Bronchial epithelial cell (primary cell): ENCODE measurements at regions not wholly inside any gene's neighbourhood (a gene's known extent, or its start where the extent isn't known, plus 50 kb on each side); places are given as distances from the start of the nearest gene placed in this dataset.

Experiments used
- DNase-seq: peaks from one replicate; pipeline ENCODE4 v3.0.0-alpha.2; 2010; ENCODE audit warnings: low read depth
- FAIRE-seq: peaks from 2 replicates; lab custom pipeline; 2011; peaks lifted over from hg19 to GRCh38; lab: Jason Lieb, UNC
- H3K27me3 ChIP-seq: 2 replicates; pipeline ENCODE4 v1.5.1; 2011; ENCODE audit warnings: low read length; ENCODE audit not compliant: control insufficient read depth, insufficient read depth
- H3K36me3 ChIP-seq: 2 replicates; pipeline ENCODE4 v1.5.1; 2011; ENCODE audit warnings: low read length; ENCODE audit not compliant: control insufficient read depth, insufficient read depth
- H3K4me3 ChIP-seq: 2 replicates; pipeline ENCODE4 v1.5.1; 2011; ENCODE audit warnings: mild to moderate bottlenecking, low read depth, low read length, control low read depth
- TF ChIP-seq, protein P1 (sequence below): IDR thresholded peaks from 2 replicates; pipeline ENCODE4 v1.5.1; 2011; ENCODE audit warnings: mild to moderate bottlenecking, moderate library complexity, low read length, control low read depth, inconsistent platforms; ENCODE audit not compliant: insufficient read depth, severe bottlenecking

DNA sequence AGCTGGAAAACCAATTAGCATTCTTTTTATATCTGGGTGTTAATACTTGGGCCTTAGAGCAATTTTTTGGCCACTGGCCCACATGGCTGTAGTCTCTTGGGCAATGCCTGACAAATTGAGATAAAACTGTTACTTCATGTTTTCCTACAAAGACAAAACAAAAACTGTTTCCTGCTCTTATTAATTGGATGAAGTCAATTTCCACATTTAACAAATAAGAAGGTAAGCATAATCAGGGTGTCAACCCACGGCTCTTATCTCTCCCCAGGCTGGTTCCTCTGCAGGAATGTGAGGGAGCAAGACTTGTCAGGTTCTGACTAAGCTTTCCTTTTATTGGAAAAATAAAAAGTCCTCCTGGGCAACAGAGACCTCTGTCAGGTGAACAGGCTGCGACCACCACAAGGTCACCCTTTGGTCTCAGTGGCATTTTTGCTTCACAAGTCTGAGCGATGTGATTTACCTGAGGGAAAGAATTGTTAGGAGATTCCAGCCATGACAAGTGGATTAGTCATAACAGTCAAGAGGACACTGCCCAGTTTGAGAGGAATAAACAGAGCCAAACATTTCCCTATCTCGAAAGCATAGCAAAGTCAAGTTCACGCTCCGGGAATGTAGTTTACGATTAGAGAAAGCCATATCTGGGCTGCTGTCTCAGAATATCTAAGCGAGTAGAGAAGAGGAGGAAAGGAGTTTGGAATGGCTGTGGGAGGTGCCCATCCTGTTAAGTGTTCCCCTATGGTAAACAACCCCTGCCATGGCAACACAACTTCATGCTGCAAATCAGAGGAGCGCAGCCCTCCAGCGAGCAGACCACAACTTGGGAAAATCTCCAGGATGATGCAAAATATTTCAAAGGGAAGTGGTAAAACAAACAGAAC is 144.4 kb downstream of the TES start:
- peak; percentile 40 for FAIRE-seq
- Histone ChIP-seq H3K4me3 (no peak overlapping the region), H3K36me3 (no peaks in the 10 kb centered on the region), H3K27me3 (no peaks in the 10 kb centered on the region)
- peak; percentile 98 for DNase-seq
- TF ChIP-seq, protein P1, sequence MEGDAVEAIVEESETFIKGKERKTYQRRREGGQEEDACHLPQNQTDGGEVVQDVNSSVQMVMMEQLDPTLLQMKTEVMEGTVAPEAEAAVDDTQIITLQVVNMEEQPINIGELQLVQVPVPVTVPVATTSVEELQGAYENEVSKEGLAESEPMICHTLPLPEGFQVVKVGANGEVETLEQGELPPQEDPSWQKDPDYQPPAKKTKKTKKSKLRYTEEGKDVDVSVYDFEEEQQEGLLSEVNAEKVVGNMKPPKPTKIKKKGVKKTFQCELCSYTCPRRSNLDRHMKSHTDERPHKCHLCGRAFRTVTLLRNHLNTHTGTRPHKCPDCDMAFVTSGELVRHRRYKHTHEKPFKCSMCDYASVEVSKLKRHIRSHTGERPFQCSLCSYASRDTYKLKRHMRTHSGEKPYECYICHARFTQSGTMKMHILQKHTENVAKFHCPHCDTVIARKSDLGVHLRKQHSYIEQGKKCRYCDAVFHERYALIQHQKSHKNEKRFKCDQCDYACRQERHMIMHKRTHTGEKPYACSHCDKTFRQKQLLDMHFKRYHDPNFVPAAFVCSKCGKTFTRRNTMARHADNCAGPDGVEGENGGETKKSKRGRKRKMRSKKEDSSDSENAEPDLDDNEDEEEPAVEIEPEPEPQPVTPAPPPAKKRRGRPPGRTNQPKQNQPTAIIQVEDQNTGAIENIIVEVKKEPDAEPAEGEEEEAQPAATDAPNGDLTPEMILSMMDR, result no peak

DNA sequence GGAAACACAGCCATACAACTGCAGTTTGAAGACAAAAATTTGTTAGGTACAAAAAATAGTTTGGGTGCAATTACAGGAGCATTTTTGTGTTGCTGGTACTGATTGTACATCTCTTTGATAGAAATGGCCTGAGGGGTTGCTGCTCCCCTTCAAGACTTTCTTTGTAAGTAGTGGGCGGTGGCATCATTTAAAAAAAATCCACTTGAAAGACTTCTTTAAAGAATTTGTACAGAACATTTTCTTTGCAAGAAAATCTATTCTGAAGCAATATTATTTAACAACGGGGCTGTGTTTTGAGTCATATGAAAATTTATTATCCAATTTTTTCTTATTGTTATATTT is 144.1 kb upstream of the CAV2 start:
- TF ChIP-seq, protein P1, result no peak
- DNase-seq (no peak), FAIRE-seq (no peak)
- H3K4me3 ChIP-seq, result no peak overlapping the region
- no peaks in the 10 kb centered on the region for H3K36me3 ChIP-seq
- H3K27me3 ChIP-seq, result no peaks in the 10 kb centered on the region

DNA sequence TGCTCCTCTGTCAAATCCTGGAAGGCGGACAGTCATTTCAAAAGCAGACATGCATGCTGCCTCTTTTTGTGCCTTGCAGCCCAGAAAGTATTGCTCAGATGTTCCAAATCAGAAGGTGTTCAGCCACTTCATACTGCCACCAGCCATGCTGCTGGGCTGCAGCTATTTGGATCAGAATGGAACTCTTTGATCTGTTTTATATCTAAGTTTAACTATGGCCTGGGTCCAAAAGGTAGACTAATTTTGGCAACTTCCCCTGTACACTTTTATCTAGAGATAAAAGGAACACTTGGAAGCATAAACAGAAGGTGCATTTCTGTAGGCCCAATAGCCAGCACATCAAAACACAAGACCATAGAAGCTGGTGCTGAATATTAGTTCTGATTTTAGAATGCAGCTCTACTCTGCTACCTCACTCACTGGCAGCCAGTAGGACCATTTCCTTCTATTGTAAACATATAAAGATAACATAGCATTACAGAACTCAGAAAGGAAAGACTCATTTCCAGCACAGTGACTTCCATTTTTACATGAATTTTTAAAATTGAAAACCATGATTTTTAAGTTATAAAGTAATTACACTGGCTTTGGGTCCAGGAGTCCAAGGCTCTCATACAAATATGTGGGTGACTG is 143.1 kb upstream of the CAV2 start:
- H3K4me3 ChIP-seq, result no peak overlapping the region
- TF ChIP-seq, protein P1, result no peak
- DNase-seq, result no peak
- H3K27me3 ChIP-seq, result no peaks in the 10 kb centered on the region
- no peak for FAIRE-seq
- no peaks in the 10 kb centered on the region for H3K36me3 ChIP-seq

DNA sequence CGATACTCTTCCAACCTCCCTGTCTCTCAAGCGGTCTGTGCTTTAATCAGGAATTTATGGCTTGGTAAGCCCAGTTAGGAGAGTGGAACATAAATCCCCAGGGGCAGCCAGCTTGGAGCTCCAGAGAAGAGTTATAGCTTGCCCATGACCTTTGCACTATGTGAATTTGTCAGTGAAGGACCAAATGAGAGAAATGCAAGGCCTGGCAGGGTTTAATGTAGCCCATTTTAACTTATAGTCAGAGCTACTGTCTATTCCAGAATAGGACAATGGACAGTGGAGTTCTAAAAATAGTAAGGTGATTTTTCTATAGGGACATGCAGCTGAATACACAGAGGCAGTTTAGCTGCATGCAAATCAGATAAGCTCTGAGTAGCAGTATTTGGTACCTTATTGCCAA is 142.6 kb upstream of the CAV2 start:
- FAIRE-seq (no peak), DNase-seq (peak; percentile 22)
- no peaks in the 10 kb centered on the region for H3K27me3 ChIP-seq
- TF ChIP-seq, protein P1, result no peak
- H3K36me3 ChIP-seq, result no peaks in the 10 kb centered on the region
- no peak overlapping the region for H3K4me3 ChIP-seq

DNA sequence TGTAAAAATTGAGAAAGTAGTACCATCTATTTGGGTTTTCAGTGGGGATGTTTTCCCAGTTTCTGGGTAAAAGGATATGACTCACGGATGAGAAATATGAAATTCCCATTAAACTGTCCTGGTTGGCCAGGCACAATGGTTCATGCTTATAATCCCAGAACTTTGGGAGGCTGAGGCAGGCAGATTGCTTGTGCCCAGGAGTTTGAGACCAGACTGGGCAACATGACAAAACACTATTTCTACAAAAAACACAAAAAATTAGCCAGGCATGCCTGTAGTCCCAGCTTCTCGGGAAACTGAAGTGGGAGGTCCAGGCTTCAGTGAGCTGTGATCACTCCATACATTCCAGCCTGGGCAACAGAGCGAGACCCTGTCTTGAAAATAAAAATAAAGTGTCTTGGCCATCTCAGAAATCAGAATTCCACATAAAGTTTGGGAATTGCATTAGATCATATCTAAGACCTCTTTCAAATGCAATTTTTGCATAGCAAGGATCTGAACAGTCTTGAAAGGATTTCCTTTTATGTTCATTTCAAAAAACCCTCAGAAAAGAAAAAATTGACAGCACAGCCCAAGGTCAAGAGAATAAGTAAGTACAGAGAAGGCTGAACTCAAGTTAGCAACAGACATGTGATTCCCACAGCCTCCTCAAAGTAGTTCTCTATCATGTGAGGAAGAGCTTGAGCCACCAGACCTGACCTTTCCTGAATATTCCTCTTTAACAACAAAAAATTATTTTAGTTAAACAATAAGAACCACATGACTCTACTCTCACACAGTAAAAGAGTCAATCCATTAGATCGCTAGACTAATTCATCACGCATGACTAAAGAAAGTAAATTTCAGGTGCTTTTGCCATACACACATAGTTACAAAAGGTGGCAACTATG is 141.5 kb upstream of the CAV2 start:
- FAIRE-seq, result no peak
- TF ChIP-seq, protein P1, result no peak
- DNase-seq, result peak; percentile 75
- Histone ChIP-seq H3K4me3 (no peak overlapping the region), H3K27me3 (no peaks in the 10 kb centered on the region), H3K36me3 (no peaks in the 10 kb centered on the region)
